ENCODE measurements at regions not wholly inside any gene's neighbourhood (a gene's known extent, or its start where the extent isn't known, plus 50 kb on each side); places are given as distances from the start of the nearest gene placed in this dataset.

DNA sequence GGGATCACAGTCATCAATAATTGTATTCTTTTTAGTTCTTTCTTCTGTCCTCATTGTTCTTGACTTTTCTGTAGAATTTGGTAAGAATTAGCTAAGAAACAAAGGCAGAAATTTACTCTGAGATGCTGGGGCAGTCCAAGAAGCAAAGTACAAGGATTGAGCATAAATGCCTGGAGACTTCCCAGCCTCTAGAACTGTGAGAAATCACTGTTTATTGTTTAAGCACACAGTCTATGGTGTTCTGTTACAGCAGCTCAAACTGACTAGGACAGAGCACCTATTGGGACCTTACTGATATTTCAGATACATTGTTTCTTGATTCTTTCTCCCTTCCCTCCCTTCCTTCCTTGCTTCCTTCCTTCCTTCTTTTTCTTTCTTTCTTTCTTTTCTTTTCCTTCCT lies 192.7 kb upstream of the SLC35B3 start:
- H4K20me1 ChIP-seq (ENCODE audit: control insufficient read depth, insufficient read depth, insufficient read length) = no peaks in the 10 kb centered on the region
- no peaks in the 10 kb centered on the region for H3K9me3 ChIP-seq (ENCODE audit: control insufficient read depth, low read depth, low read length)
- H2BK5ac ChIP-seq (ENCODE audit: insufficient read length, low read length) = no peak overlapping the region
- H4K5ac ChIP-seq (ENCODE audit: insufficient read length, low read depth, low read length) = no peak overlapping the region
- no peak overlapping the region for H3K56ac ChIP-seq (ENCODE audit: insufficient read length, low read depth, low read length)
- no peaks in the 10 kb centered on the region for H3K79me1 ChIP-seq (ENCODE audit: insufficient read depth, low read depth, low read length, poor library complexity, severe bottlenecking)
- H4K91ac ChIP-seq (ENCODE audit: insufficient read length, low read depth, low read length) = no peak overlapping the region
- H3K27ac ChIP-seq (ENCODE audit: insufficient read length, low read depth, low read length) = no peak overlapping the region
- no peak overlapping the region for H3K4me2 ChIP-seq (ENCODE audit: insufficient read depth, insufficient read length, low read length)
- H3K23ac ChIP-seq (ENCODE audit: insufficient read length, low read depth, low read length) = no peak overlapping the region
- no peak overlapping the region for H2BK12ac ChIP-seq (ENCODE audit: insufficient read length, low read depth, low read length)
- H3K4me1 ChIP-seq (ENCODE audit: insufficient read depth, low read length) = no peaks in the 10 kb centered on the region
- Mint-ChIP-seq H3K27ac (no peak overlapping the region), H3K4me3 (no peak overlapping the region), H3K9me3 (no peaks in the 10 kb centered on the region), H3K4me1 (0 out of 4 replicates have a peak, but pooled peaks cover under 1% of the 10 kb centered on the region in 2 experiments), H3K36me3 (ENCODE audit: insufficient read depth in 1 of 3, low read depth in 3 of 3) (no peaks in the 10 kb centered on the region), H3K27me3 (ENCODE audit: low read depth) (no peaks in the 10 kb centered on the region)
- H3K14ac ChIP-seq (ENCODE audit: insufficient read depth, low read length) = no peak overlapping the region
- no peak overlapping the region for H2AK5ac ChIP-seq (ENCODE audit: insufficient read length, low read length)
- no peak overlapping the region for H3K4ac ChIP-seq (ENCODE audit: low read depth, low read length)
- H3T11ph ChIP-seq (ENCODE audit: low read length) = no peak overlapping the region
- H4K8ac ChIP-seq (replicated peaks; ENCODE audit: insufficient read length, low read depth, low read length) = no peak overlapping the region
- no peak overlapping the region for H2AFZ ChIP-seq (ENCODE audit: low read length)
- H3K27me3 ChIP-seq (ENCODE audit: insufficient read depth, low read length) = no peaks in the 10 kb centered on the region
- DNase-seq = no peak
- no peaks in the 10 kb centered on the region for H3K23me2 ChIP-seq (ENCODE audit: insufficient read length, low read depth, low read length, poor library complexity, severe bottlenecking)
- no peak overlapping the region for H2BK20ac ChIP-seq (ENCODE audit: low read depth, low read length, poor library complexity, severe bottlenecking)
- no peaks in the 10 kb centered on the region for H3K79me2 ChIP-seq (ENCODE audit: insufficient read depth, low read length)
- H3K18ac ChIP-seq (ENCODE audit: insufficient read length, low read depth, low read length) = no peak overlapping the region
- no peak overlapping the region for H2BK120ac ChIP-seq (ENCODE audit: low read depth, low read length, poor library complexity, severe bottlenecking)
- H2BK15ac ChIP-seq (ENCODE audit: low read depth, low read length) = no peak overlapping the region
- TF ChIP-seq CTCF (conservative IDR thresholded peaks at IDR 0.05) = no peak
- no peak overlapping the region for H3K9ac ChIP-seq (ENCODE audit: extremely low read depth, insufficient read length, low read length)

Measured in H9 (cell line).